ENCODE measurements at regions not wholly inside any gene's neighbourhood (a gene's known extent, or its start where the extent isn't known, plus 50 kb on each side); places are given as distances from the start of the nearest gene placed in this dataset.

- Histone ChIP-seq H4K20me1 (ENCODE audit: insufficient read depth, low read length) (no peaks in the 10 kb centered on the region), H3K9me3 (ENCODE audit: low read length) (no peaks in the 10 kb centered on the region), H3K36me3 (replicated peaks in 1 of 2; ENCODE audit: control insufficient read depth in 1 of 2, insufficient read depth in 2 of 2, low read length in 2 of 2) (no peaks in the 10 kb centered on the region), H3K27ac (ENCODE audit: extremely low read length, insufficient read depth, low read length) (no peak overlapping the region), H3K79me2 (ENCODE audit: insufficient read depth, low read length) (no peaks in the 10 kb centered on the region), H3K27me3 (ENCODE audit: control insufficient read depth in 1 of 2, insufficient read depth in 2 of 2, low read length in 2 of 2) (no peaks in the 10 kb centered on the region; a peak in 1 of 5 replicates), H2AFZ (ENCODE audit: low read length) (no peak overlapping the region), H3K4me2 (ENCODE audit: low read depth, low read length) (no peak overlapping the region), H3K4me1 (ENCODE audit: insufficient read depth, low read length) (no peaks in the 10 kb centered on the region), H3K4me3 (replicated peaks in 1 of 3; ENCODE audit: insufficient read depth in 1 of 3, low read depth in 2 of 3, low read length in 3 of 3) (no peak overlapping the region), H3K9ac (ENCODE audit: insufficient read depth, low read depth, low read length) (no peak overlapping the region)
- TF ChIP-seq KDM5A (IDR thresholded peaks at IDR 0.05; ENCODE audit: borderline replicate concordance, low read length) (no peak), HOMEZ (CRISPR knock-in tag; IDR thresholded peaks at IDR 0.05; ENCODE audit: low read depth) (no peak), REST (IDR thresholded peaks at IDR 0.05; ENCODE audit: borderline replicate concordance in 1 of 2, low read depth in 1 of 2, low read length in 2 of 2) (no peak)
- ChIA-PET POLR2A (no interaction called here), CTCF (ENCODE audit: low intra/inter-chr PET ratio, low total read pairs) (no interaction called here)
- intact Hi-C loops (cut with micrococcal nuclease; ENCODE audit: unreplicated experiment): no loop called here
- no TSS peak for BruUV-seq (replicated peaks)
- in situ Hi-C loops (cut with HindIII; ENCODE audit: extremely low pct_ligation_motif_present, low pct_unique_long_range_greater_than_20kb): no loop called here
- DNase-seq (ENCODE audit: low spot score) (no peak), ATAC-seq (no peak), FAIRE-seq (no peak)
- 21% methylated on average over 1 of the region's 1 CpG for WGBS (ENCODE audit: low lambda C conversion rate)
Measured at GRCh38 chr20:10961651-10962288, 288.0 kb upstream of the JAG1 start.
